Upper lobe of left lung (tissue), 4 donors: ENCODE measurements at regions not wholly inside any gene's neighbourhood (a gene's known extent, or its start where the extent isn't known, plus 50 kb on each side); places are given as distances from the start of the nearest gene placed in this dataset.

Experiments
- CTCF ChIP-seq, 6 experiments: fragments of 450-650 bp in 4 of 6; fragments of 200-600 bp in 2 of 6; sonication (generic) in 2 of 6; IDR thresholded peaks; one replicate each; pipeline ENCODE4 v1.5.1; 2016 to 2019; ENCODE audit warnings: antibody characterized with exemption in 6 of 6
- EP300 ChIP-seq, 4 donors: sonication (generic); formaldehyde crosslinking; IDR thresholded peaks; one replicate each; pipeline ENCODE4 v1.5.1; 2017; ENCODE audit warnings: antibody characterized with exemption in 4 of 4, control low read depth in 2 of 4
- POLR2A ChIP-seq, 4 donors: fragments of 450-650 bp; IDR thresholded peaks; one replicate each; pipeline ENCODE4 v1.5.1; 2016 to 2017; ENCODE audit warnings: antibody characterized with exemption in 4 of 4, mild to moderate bottlenecking in 2 of 4

- no peak for TF ChIP-seq POLR2A (IDR thresholded peaks at IDR 0.05)
- TF ChIP-seq CTCF (IDR thresholded peaks at IDR 0.05): no peak
- no peak for TF ChIP-seq EP300 (IDR thresholded peaks at IDR 0.05)
Measured at GRCh38 chr2:12847694-12848575, 131.2 kb downstream of the TRIB2 start.
